Cardiac muscle cell (in vitro differentiated cells and primary cell): ENCODE measurements at regions not wholly inside any gene's neighbourhood (a gene's known extent, or its start where the extent isn't known, plus 50 kb on each side); places are given as distances from the start of the nearest gene placed in this dataset.

Source experiments
- DNase-seq, 2 donors: peaks; one replicate each; pipeline versions ENCODE4 v3.0.0 to v3.0.0-alpha.2; 2010 to 2017; ENCODE audit warnings: low read depth in 1 of 2, low spot score in 1 of 2
- H3K27ac ChIP-seq: fragments of 200-600 bp; sonication (generic); 2 replicates; pipeline ENCODE4 v1.5.1; 2016
- H3K27me3 ChIP-seq: fragments of 200-600 bp; sonication (generic); 2 replicates; pipeline ENCODE4 v1.6.0; 2016; ENCODE audit warnings: control low read depth
- H3K36me3 ChIP-seq: fragments of 200-600 bp; sonication (generic); 2 replicates; pipeline ENCODE4 v1.5.1; 2016; ENCODE audit warnings: control low read depth
- H3K4me1 ChIP-seq: fragments of 200-600 bp; sonication (generic); 2 replicates; pipeline ENCODE4 v1.8.1; 2017; ENCODE audit warnings: low read depth, mild to moderate bottlenecking, mixed run types
- H3K4me3 ChIP-seq: fragments of 200-600 bp; sonication (generic); 2 replicates; pipeline ENCODE4 v1.5.1; 2016; ENCODE audit warnings: mild to moderate bottlenecking
- H3K9me3 ChIP-seq: fragments of 200-600 bp; sonication (generic); 2 replicates; pipeline ENCODE4 v1.5.1; 2017; ENCODE audit warnings: low read depth, mild to moderate bottlenecking, control low read depth
- CTCF ChIP-seq: IDR thresholded peaks from 2 replicates; pipeline ENCODE4 v1.5.1; 2012; ENCODE audit warnings: low read depth, mild to moderate bottlenecking, low read length

DNA sequence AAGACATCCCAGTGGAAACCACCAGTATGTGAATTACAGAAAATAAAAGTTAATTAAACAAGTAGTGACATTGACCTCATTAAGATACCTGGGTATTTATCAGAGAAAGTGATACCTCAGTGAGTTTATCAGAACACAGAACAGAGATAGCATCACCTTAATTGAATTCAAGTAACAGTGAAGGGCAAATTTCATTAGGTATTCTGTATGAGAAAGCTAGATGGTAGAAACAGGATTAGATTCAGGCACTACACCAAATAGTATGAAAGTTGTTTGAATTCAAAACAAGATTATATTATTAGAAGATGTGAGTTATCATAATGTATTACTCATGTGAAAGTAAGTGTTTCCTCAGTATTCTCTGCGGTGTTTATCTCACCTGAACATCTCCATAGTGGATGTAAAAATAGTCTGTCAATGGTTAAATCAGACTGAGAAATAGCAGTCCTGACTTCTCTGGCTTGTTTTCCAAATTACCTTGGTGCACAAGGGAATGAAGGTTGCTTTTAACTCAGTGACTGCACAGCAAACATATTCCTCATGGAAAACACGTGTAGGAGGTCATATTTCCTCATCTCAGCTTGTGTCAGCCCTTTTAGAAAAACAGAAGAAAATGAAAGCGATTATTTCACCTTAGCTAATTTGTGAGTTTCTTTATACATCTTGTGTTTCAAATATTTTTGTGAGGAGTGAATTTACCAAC, 79.9 kb upstream of the PCDH18 start:
- H3K36me3 ChIP-seq = no peaks in the 10 kb centered on the region
- no peaks in the 10 kb centered on the region for H3K4me1 ChIP-seq
- no peak for DNase-seq
- no peaks in the 10 kb centered on the region for H3K9me3 ChIP-seq
- no peaks in the 10 kb centered on the region for H3K27me3 ChIP-seq
- H3K4me3 ChIP-seq = no peak overlapping the region
- H3K27ac ChIP-seq = no peak overlapping the region
- no peak for TF ChIP-seq CTCF

DNA sequence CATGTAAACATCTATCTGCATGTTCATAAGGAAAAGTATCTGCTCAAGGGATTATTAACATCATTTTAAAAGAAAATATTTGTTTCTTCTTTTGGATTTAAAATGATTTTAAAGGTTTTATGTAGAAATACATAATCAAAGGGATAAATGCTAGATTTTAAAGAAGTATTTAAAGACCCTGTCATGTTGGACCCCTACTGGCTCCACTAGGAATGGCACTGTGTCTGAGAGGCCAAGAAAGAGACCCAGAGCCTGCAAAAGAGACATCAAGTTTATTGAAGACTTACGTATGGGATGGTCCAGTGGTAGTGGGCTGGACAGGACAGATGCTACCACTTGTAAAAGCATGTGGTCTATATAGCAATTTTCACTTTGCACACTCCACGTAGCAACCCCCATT, 78.7 kb upstream of the PCDH18 start:
- DNase-seq = peak; percentile 33 to 44
- Histone ChIP-seq H3K4me3 (no peak overlapping the region), H3K36me3 (no peaks in the 10 kb centered on the region), H3K9me3 (no peaks in the 10 kb centered on the region), H3K27ac (no peak overlapping the region), H3K4me1 (no peaks in the 10 kb centered on the region), H3K27me3 (no peaks in the 10 kb centered on the region)
- TF ChIP-seq CTCF = peak; percentile 70

- Histone ChIP-seq H3K4me1 (no peaks in the 10 kb centered on the region), H3K4me3 (no peak overlapping the region), H3K27me3 (no peaks in the 10 kb centered on the region), H3K27ac (no peak overlapping the region), H3K36me3 (no peaks in the 10 kb centered on the region), H3K9me3 (no peaks in the 10 kb centered on the region)
- TF ChIP-seq CTCF = no peak
- DNase-seq = peak in 1 of 2 donors; percentile 74
These were observed 77.6 kb upstream of the PCDH18 start for GRCh38 chr4:137609718-137610430.

DNA sequence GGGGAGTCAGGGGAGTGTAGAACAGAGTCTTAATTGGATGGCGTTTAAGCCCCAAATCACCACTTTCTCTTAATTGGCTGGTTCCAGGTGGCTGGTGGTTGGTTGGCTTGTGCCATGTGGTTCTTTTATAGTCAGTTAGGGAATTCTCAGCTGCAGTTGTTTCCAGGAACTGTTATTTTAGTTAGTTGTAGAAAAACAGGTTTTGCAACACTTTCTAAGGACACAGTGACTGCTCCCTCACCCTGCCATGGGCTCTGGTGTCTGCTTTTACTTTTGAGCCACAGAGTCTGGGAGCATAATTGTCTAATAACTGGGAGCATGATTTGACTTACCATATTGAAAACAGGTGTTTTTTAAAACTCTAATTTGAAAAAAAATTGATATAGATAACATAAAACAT, 75.8 kb upstream of the PCDH18 start:
- no peak for DNase-seq
- Histone ChIP-seq H3K36me3 (no peaks in the 10 kb centered on the region), H3K27ac (no peak overlapping the region), H3K27me3 (no peaks in the 10 kb centered on the region), H3K4me1 (no peaks in the 10 kb centered on the region), H3K4me3 (no peak overlapping the region), H3K9me3 (no peaks in the 10 kb centered on the region)
- no peak for TF ChIP-seq CTCF

- Histone ChIP-seq H3K27ac (no peak overlapping the region), H3K9me3 (no peaks in the 10 kb centered on the region), H3K27me3 (no peaks in the 10 kb centered on the region), H3K36me3 (no peaks in the 10 kb centered on the region), H3K4me3 (no peak overlapping the region), H3K4me1 (no peaks in the 10 kb centered on the region)
- no peak for TF ChIP-seq CTCF
- no peak for DNase-seq
These were observed 70.1 kb upstream of the PCDH18 start for GRCh38 chr4:137602436-137602835.
